Endodermal cell (in vitro differentiated cells): ENCODE measurements at regions not wholly inside any gene's neighbourhood (a gene's known extent, or its start where the extent isn't known, plus 50 kb on each side); places are given as distances from the start of the nearest gene placed in this dataset.

Experiments used
- DNase-seq: peaks from one replicate; pipeline ENCODE4 v3.0.0-alpha.2; 2017
- H3K27ac ChIP-seq: 2 replicates; pipeline ENCODE4 v1.5.1; 2013; ENCODE audit warnings: mild to moderate bottlenecking, low read depth, low read length, moderate library complexity
- H3K27me3 ChIP-seq: 2 replicates; pipeline ENCODE4 v1.6.1; 2013; ENCODE audit warnings: mild to moderate bottlenecking, low read length, moderate library complexity; ENCODE audit not compliant: insufficient read depth, control insufficient read depth, poor library complexity, severe bottlenecking
- H3K36me3 ChIP-seq: 2 replicates; pipeline ENCODE4 v1.7.0; 2013; ENCODE audit warnings: mild to moderate bottlenecking, low read length, moderate library complexity; ENCODE audit not compliant: control insufficient read depth, insufficient read depth
- H3K4me1 ChIP-seq: one replicate; pipeline ENCODE4 v1.7.0; 2013; ENCODE audit warnings: low read length; ENCODE audit not compliant: control insufficient read depth, insufficient read depth
- H3K4me3 ChIP-seq: 2 replicates; pipeline ENCODE4 v1.5.1; 2013; ENCODE audit warnings: mild to moderate bottlenecking, low read length, moderate library complexity
- H3K9ac ChIP-seq: 2 replicates; pipeline ENCODE4 v1.6.1; 2013; ENCODE audit warnings: mild to moderate bottlenecking, low read length, moderate library complexity; ENCODE audit not compliant: poor library complexity, severe bottlenecking; ENCODE audit errors: extremely low read depth
- H3K9me3 ChIP-seq: 2 replicates; pipeline ENCODE4 v1.6.1; 2013; ENCODE audit warnings: mild to moderate bottlenecking, low read length, moderate library complexity; ENCODE audit not compliant: control insufficient read depth
- H3K27ac Mint-ChIP-seq: 2 replicates; pipeline ENCODE4 v1.8.0; 2020; ENCODE audit warnings: mixed read lengths
- H3K27me3 Mint-ChIP-seq: 2 replicates; pipeline ENCODE4 v1.8.0; 2021; ENCODE audit warnings: mild to moderate bottlenecking, mixed read lengths; ENCODE audit not compliant: insufficient read depth
- H3K36me3 Mint-ChIP-seq: 2 replicates; pipeline ENCODE4 v1.8.0; 2020; ENCODE audit warnings: low read depth, mixed read lengths
- H3K4me1 Mint-ChIP-seq: 2 replicates; pipeline ENCODE4 v1.8.0; 2020; ENCODE audit warnings: mixed read lengths
- H3K4me3 Mint-ChIP-seq: 2 replicates; pipeline ENCODE4 v1.8.0; 2020; ENCODE audit warnings: mild to moderate bottlenecking, moderate library complexity, mixed read lengths
- H3K9me3 Mint-ChIP-seq: 2 replicates; pipeline ENCODE4 v1.8.0; 2020; ENCODE audit warnings: mild to moderate bottlenecking, mixed read lengths
- CTCF ChIP-seq: fragments of 200-600 bp; sonication (generic); conservative IDR thresholded peaks from 2 replicates; pipeline ENCODE4 v1.5.0; 2021; ENCODE audit warnings: antibody characterized with exemption, mild to moderate bottlenecking
- WGBS, 2 experiments: methylation state at CpG; one replicate each; pipeline versions ENCODE4 v1.1.5 to v1.1.7; 2013; ENCODE audit warnings: missing lambda C conversion rate in 2 of 2, mixed read lengths in 1 of 2; ENCODE audit not compliant: insufficient coverage in 1 of 2, insufficient read length in 1 of 2; 5-methylcytosine and 5-hydroxymethylcytosine counted together

GRCh38 chrY:15289821-15290220 is 765.5 kb downstream of the NLGN4Y start:
- no peak for TF ChIP-seq CTCF
- Histone ChIP-seq H3K27ac (no peak overlapping the region), H3K9me3 (no peaks in the 10 kb centered on the region), H3K36me3 (no peaks in the 10 kb centered on the region), H3K27me3 (no peaks in the 10 kb centered on the region), H3K4me1 (no peaks in the 10 kb centered on the region), H3K4me3 (no peak overlapping the region), H3K9ac (no peak overlapping the region)
- no peaks in the 10 kb centered on the region for H3K4me1 Mint-ChIP-seq
- 71% methylated on average over 2 of the region's 2 CpGs; no CpG with 5 or more reads in 1 of the 2 experiments for whole genome bisulfite sequencing, 2 experiments
- no peaks in the 10 kb centered on the region for H3K9me3 Mint-ChIP-seq
- H3K4me3 Mint-ChIP-seq: no peak overlapping the region
- no peaks in the 10 kb centered on the region for H3K36me3 Mint-ChIP-seq
- H3K27ac Mint-ChIP-seq: no peak overlapping the region
- H3K27me3 Mint-ChIP-seq: no peaks in the 10 kb centered on the region
- DNase-seq: no peak

GRCh38 chrY:15292881-15293280 is 768.6 kb downstream of the NLGN4Y start:
- Mint-ChIP-seq H3K36me3 (no peaks in the 10 kb centered on the region), H3K4me1 (no peaks in the 10 kb centered on the region), H3K9me3 (no peaks in the 10 kb centered on the region), H3K27ac (no peak overlapping the region), H3K4me3 (no peak overlapping the region), H3K27me3 (no peaks in the 10 kb centered on the region)
- no peaks in the 10 kb centered on the region for H3K9me3 ChIP-seq
- no peaks in the 10 kb centered on the region for H3K36me3 ChIP-seq
- no peaks in the 10 kb centered on the region for H3K4me1 ChIP-seq
- WGBS, 2 experiments: 43 to 62% methylated on average over 3 to 8 of the region's 8 CpGs
- H3K27ac ChIP-seq: no peak overlapping the region
- no peaks in the 10 kb centered on the region for H3K27me3 ChIP-seq
- no peak overlapping the region for H3K9ac ChIP-seq
- TF ChIP-seq CTCF: no peak
- DNase-seq: no peak
- H3K4me3 ChIP-seq: no peak overlapping the region

- Mint-ChIP-seq H3K27me3 (no peaks in the 10 kb centered on the region), H3K27ac (no peak overlapping the region), H3K36me3 (no peaks in the 10 kb centered on the region), H3K4me1 (no peaks in the 10 kb centered on the region), H3K9me3 (no peaks in the 10 kb centered on the region), H3K4me3 (no peak overlapping the region)
- Histone ChIP-seq H3K27me3 (no peaks in the 10 kb centered on the region), H3K36me3 (no peaks in the 10 kb centered on the region), H3K4me3 (no peak overlapping the region), H3K4me1 (no peaks in the 10 kb centered on the region), H3K9me3 (no peaks in the 10 kb centered on the region), H3K9ac (no peak overlapping the region), H3K27ac (no peak overlapping the region)
- WGBS, 2 experiments: 84% methylated on average over 3 of the region's 3 CpGs; no CpG with 5 or more reads in 1 of the 2 experiments
- DNase-seq: no peak
- TF ChIP-seq CTCF: no peak
These were observed 777.5 kb downstream of the NLGN4Y start for GRCh38 chrY:15301879-15302278.
